ENCODE measurements at regions not wholly inside any gene's neighbourhood (a gene's known extent, or its start where the extent isn't known, plus 50 kb on each side); places are given as distances from the start of the nearest gene placed in this dataset.

GRCh38 chr19:28686756-28687155 is 526.2 kb downstream of the UQCRFS1 start:
- TF ChIP-seq, protein P1, sequence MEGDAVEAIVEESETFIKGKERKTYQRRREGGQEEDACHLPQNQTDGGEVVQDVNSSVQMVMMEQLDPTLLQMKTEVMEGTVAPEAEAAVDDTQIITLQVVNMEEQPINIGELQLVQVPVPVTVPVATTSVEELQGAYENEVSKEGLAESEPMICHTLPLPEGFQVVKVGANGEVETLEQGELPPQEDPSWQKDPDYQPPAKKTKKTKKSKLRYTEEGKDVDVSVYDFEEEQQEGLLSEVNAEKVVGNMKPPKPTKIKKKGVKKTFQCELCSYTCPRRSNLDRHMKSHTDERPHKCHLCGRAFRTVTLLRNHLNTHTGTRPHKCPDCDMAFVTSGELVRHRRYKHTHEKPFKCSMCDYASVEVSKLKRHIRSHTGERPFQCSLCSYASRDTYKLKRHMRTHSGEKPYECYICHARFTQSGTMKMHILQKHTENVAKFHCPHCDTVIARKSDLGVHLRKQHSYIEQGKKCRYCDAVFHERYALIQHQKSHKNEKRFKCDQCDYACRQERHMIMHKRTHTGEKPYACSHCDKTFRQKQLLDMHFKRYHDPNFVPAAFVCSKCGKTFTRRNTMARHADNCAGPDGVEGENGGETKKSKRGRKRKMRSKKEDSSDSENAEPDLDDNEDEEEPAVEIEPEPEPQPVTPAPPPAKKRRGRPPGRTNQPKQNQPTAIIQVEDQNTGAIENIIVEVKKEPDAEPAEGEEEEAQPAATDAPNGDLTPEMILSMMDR (IDR thresholded peaks at IDR 0.05) = no peak
- TF ChIP-seq POLR2A (IDR thresholded peaks at IDR 0.05) = no peak

Data from sigmoid colon (tissue), 3 donors.